Adrenal gland (tissue), 9 donors: ENCODE measurements at regions not wholly inside any gene's neighbourhood (a gene's known extent, or its start where the extent isn't known, plus 50 kb on each side); places are given as distances from the start of the nearest gene placed in this dataset.

Experiments used
- DNase-seq, 7 donors: peaks; one replicate each; pipeline ENCODE4 v3.0.0-alpha.2; 2019 to 2020
- H3K27ac ChIP-seq, 5 donors: fragments of 200-600 bp; sonication (generic) in 4 of 5; 1 replicate in 3 of 5; 2 replicates in 2 of 5; pipeline versions ENCODE4 v1.5.1 to v1.8.0; 2016 to 2020; ENCODE audit warnings: mild to moderate bottlenecking in 1 of 5
- H3K27me3 ChIP-seq: fragments of 200-600 bp; 2 replicates; pipeline ENCODE4 v1.8.0; 2021
- H3K36me3 ChIP-seq, 2 donors: fragments of 200-600 bp; replicated peaks in 1 of 2; 1 replicate in 1 of 2; 2 replicates in 1 of 2; pipeline versions ENCODE4 v1.5.1 to v1.8.0; 2018 to 2022
- H3K4me1 ChIP-seq, 2 donors: fragments of 200-600 bp; replicated peaks in 1 of 2; 1 replicate in 1 of 2; 2 replicates in 1 of 2; pipeline versions ENCODE4 v1.5.1 to v1.8.0; 2018 to 2021
- H3K4me3 ChIP-seq, 4 donors: fragments of 200-600 bp; sonication (generic) in 3 of 4; one replicate each; pipeline ENCODE4 v1.5.1; 2016 to 2018
- H3K9me3 ChIP-seq, 3 donors: fragments of 200-600 bp; sonication (generic) in 1 of 3; replicated peaks in 1 of 3; 1 replicate in 2 of 3; 2 replicates in 1 of 3; pipeline versions ENCODE4 v1.5.1 to v1.8.0; 2016 to 2021
- CTCF ChIP-seq, 6 experiments: fragments of 450-650 bp in 4 of 6; fragments of 200-600 bp in 2 of 6; sonication (generic) in 1 of 6; IDR thresholded peaks; 1 replicate in 5 of 6; 2 replicates in 1 of 6; pipeline versions ENCODE4 v1.5.1 to v1.8.0; 2016 to 2021; ENCODE audit warnings: antibody characterized with exemption in 6 of 6, mild to moderate bottlenecking in 2 of 6, moderate library complexity in 1 of 6
- POLR2A ChIP-seq, 2 donors: fragments of 450-650 bp; IDR thresholded peaks; one replicate each; pipeline ENCODE4 v1.6.1; 2017; ENCODE audit warnings: antibody characterized with exemption in 2 of 2, mild to moderate bottlenecking in 2 of 2, moderate library complexity in 1 of 2
- WGBS, 4 donors: extraction: QIAGEN DNeasy Blood & Tissue Kit in 2 of 4; methylation state at CpG; one replicate each; pipeline versions ENCODE4 v1.1.5 to v1.1.7; 2013 to 2017; 5-methylcytosine and 5-hydroxymethylcytosine counted together
- intact Hi-C, 2 donors: fragments of 100-400 bp; cut with DNase I; formaldehyde crosslinking; loops; one replicate each; pipeline versions ENCODE4 v1.14.1 to v1.15.0; 2022 to 2023
- donor health status: healthy with polysubstance abuse.
- donor health status: Bipolar disorder and iron deficiency.
- donor health status: DM: yes; HTN: yes; CAD: no.
- donor health status: DM: no; HTN: no; CAD: no.
- donor health status: DM: no; HTN: no; CAD: no.

GRCh38 chr11:22456993-22457762 lies 119.0 kb downstream of the SLC17A6 start:
- DNase-seq = no peak
- TF ChIP-seq POLR2A (IDR thresholded peaks at IDR 0.05) (no peak), CTCF (IDR thresholded peaks at IDR 0.05) (no peak)
- no peaks in the 10 kb centered on the region for H3K27me3 ChIP-seq
- no peaks in the 10 kb centered on the region for H3K36me3 ChIP-seq
- intact Hi-C loops = no loop called here
- no peak overlapping the region for H3K4me3 ChIP-seq
- no peaks in the 10 kb centered on the region for H3K4me1 ChIP-seq
- WGBS, 4 donors = 63 to 94% (median 70%) methylated on average over 1 of the region's 1 CpG
- no peak overlapping the region for H3K27ac ChIP-seq
- H3K9me3 ChIP-seq = no peaks in the 10 kb centered on the region

DNA sequence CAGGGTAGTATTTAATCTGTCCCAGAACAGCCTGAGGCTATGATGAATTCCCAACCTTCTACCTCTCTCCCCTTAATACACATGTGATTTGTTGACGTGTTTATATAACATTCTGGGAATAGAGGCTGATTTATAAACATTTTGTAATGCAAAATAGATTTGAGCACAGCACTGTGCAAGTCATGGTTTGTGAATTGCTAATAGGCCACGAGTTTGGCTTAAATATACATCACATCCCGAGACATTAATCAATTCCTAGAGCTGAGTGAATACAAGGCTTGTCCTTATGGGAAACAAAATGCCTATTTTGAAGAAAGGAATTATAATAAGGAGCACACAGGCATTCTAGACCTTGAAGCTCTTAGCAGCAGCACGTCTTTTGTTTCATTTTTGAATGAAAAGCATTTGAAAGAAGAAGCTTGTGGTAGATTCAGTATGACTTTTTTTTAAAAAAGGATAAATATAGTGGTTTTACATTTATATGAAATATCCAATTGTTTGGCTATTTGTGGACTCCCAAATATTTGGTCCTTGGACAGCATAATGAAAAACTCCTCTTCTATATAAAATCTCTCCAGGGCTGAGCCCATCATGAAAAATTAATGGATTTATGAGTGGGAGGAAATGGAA lies 116.4 kb downstream of the SLC17A6 start:
- no peak for DNase-seq
- 50 to 61% (median 55%) methylated on average over 4 of the region's 4 CpGs for WGBS, 4 donors
- H3K36me3 ChIP-seq = no peaks in the 10 kb centered on the region
- H3K4me1 ChIP-seq = no peaks in the 10 kb centered on the region
- H3K27ac ChIP-seq = no peak overlapping the region
- no peaks in the 10 kb centered on the region for H3K27me3 ChIP-seq
- TF ChIP-seq POLR2A (IDR thresholded peaks at IDR 0.05) = no peak
- TF ChIP-seq CTCF (IDR thresholded peaks at IDR 0.05) = no peak
- no peak overlapping the region for H3K4me3 ChIP-seq
- H3K9me3 ChIP-seq = no peaks in the 10 kb centered on the region
- intact Hi-C loops = no loop called here

DNA sequence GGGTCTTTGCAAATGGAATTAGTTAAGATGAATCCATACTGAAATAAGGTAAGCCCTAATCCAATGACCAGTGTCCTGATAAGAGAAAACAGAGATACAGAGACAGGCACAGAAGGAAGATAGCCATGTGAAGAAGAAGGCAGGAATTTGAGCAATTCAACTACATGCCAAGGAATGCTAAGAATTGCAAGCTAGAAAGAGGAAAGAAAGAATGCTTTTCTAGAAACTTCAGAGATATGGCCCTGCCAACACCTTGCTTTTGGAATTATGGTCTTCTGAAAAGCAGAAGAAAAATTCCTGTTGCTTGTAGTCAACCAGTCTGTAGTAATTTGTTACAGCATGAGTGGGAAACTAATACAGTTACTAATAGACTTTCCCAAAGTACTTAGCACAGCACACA lies 111.3 kb downstream of the SLC17A6 start:
- TF ChIP-seq POLR2A (IDR thresholded peaks at IDR 0.05) (no peak), CTCF (IDR thresholded peaks at IDR 0.05) (no peak)
- no peak for DNase-seq
- Histone ChIP-seq H3K36me3 (no peaks in the 10 kb centered on the region), H3K4me3 (no peak overlapping the region), H3K4me1 (no peaks in the 10 kb centered on the region), H3K27me3 (no peaks in the 10 kb centered on the region), H3K27ac (no peak overlapping the region), H3K9me3 (no peaks in the 10 kb centered on the region)
- intact Hi-C loops = no loop called here

- WGBS, 4 donors = 40 to 50% (median 48%) methylated on average over 2 of the region's 2 CpGs
- TF ChIP-seq CTCF (IDR thresholded peaks at IDR 0.05) (no peak), POLR2A (IDR thresholded peaks at IDR 0.05) (no peak)
- intact Hi-C loops = no loop called here
Observed at GRCh38 chr11:22444076-22444475, 105.9 kb downstream of the SLC17A6 start.

More at GRCh38 chr11:22444076-22444475, 105.9 kb downstream of the SLC17A6 start:
- Histone ChIP-seq H3K27ac (no peak overlapping the region), H3K36me3 (no peaks in the 10 kb centered on the region), H3K4me3 (no peak overlapping the region), H3K4me1 (no peaks in the 10 kb centered on the region), H3K27me3 (no peaks in the 10 kb centered on the region), H3K9me3 (no peaks in the 10 kb centered on the region)
- no peak for DNase-seq
